HEK293T (cell line): ENCODE measurements at regions not wholly inside any gene's neighbourhood (a gene's known extent, or its start where the extent isn't known, plus 50 kb on each side); places are given as distances from the start of the nearest gene placed in this dataset.

Experiments used
- ARNT ChIP-seq: fragments of 450-650 bp; IDR thresholded peaks from 2 replicates; pipeline ENCODE4 v1.6.1; 2017; ENCODE audit warnings: mild to moderate bottlenecking
- BHLHE40 ChIP-seq: fragments of 450-650 bp; IDR thresholded peaks from 2 replicates; pipeline ENCODE4 v1.6.1; 2016; ENCODE audit warnings: mild to moderate bottlenecking, moderate library complexity, borderline replicate concordance
- ELF4 ChIP-seq: fragments of 450-650 bp; IDR thresholded peaks from 2 replicates; pipeline ENCODE4 v1.6.1; 2017; ENCODE audit warnings: antibody characterized with exemption
- FOXA1 ChIP-seq: fragments of 450-650 bp; IDR thresholded peaks from 2 replicates; pipeline ENCODE4 v1.6.1; 2016; ENCODE audit warnings: mild to moderate bottlenecking
- FOXK2 ChIP-seq: fragments of 450-650 bp; IDR thresholded peaks from 2 replicates; pipeline ENCODE4 v1.6.1; 2016; ENCODE audit warnings: mild to moderate bottlenecking
- FOXM1 ChIP-seq: fragments of 450-650 bp; IDR thresholded peaks from 2 replicates; pipeline ENCODE4 v1.6.1; 2017; ENCODE audit warnings: mild to moderate bottlenecking, borderline replicate concordance
- HDGF ChIP-seq: fragments of 450-650 bp; IDR thresholded peaks from 2 replicates; pipeline ENCODE4 v1.6.1; 2017; ENCODE audit warnings: antibody characterized with exemption, borderline replicate concordance
- L3MBTL2 ChIP-seq: fragments of 450-650 bp; conservative IDR thresholded peaks from 2 replicates; pipeline ENCODE4 v1.6.1; 2016; ENCODE audit warnings: mild to moderate bottlenecking
- LEF1 ChIP-seq: fragments of 450-650 bp; IDR thresholded peaks from 2 replicates; pipeline ENCODE4 v1.6.1; 2017; ENCODE audit warnings: mild to moderate bottlenecking, borderline replicate concordance
- NFRKB ChIP-seq: fragments of 450-650 bp; IDR thresholded peaks from 2 replicates; pipeline ENCODE4 v1.6.1; 2016; ENCODE audit warnings: mild to moderate bottlenecking, moderate library complexity
- SP1 ChIP-seq: fragments of 450-650 bp; IDR thresholded peaks from 2 replicates; pipeline ENCODE4 v1.6.1; 2017
- SUZ12 ChIP-seq: fragments of 450-650 bp; IDR thresholded peaks from 2 replicates; pipeline ENCODE4 v1.6.1; 2016; ENCODE audit warnings: mild to moderate bottlenecking
- TARDBP ChIP-seq: fragments of 450-650 bp; IDR thresholded peaks from 2 replicates; pipeline ENCODE4 v1.6.1; 2016
- ZNF384 ChIP-seq: fragments of 450-650 bp; IDR thresholded peaks from 2 replicates; pipeline ENCODE4 v1.6.1; 2016

DNA sequence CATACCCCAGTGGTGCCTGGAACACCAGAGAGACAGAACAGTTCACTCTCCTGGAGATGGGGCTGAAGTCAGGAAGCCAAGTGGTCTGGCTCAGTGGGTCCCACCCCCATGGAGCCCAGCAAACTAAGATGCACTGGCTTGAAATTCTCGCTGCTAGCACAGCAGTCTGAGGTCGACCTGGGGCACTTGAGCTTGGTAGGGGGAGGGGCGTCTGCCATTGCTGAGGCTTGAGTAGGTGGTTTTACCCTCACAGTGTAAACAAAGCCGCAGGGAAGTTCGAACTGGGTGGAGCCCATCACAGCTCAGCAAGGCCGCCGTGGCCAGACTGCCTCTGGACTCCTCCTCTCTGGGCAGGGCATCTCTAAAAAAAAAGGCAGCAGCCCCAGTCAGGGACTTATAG is 272.0 kb downstream of the KLF13 start:
- TF ChIP-seq SP1 (no peak), ZNF384 (no peak), ELF4 (no peak), FOXK2 (no peak), LEF1 (no peak), HDGF (no peak), NFRKB (no peak), FOXM1 (no peak), SUZ12 (no peak), ARNT (no peak), FOXA1 (no peak), L3MBTL2 (no peak), BHLHE40 (no peak), TARDBP (no peak)
